K562 (cell line): ENCODE measurements at regions not wholly inside any gene's neighbourhood (a gene's known extent, or its start where the extent isn't known, plus 50 kb on each side); places are given as distances from the start of the nearest gene placed in this dataset.

ENCODE experiments used
- BCLAF1 ChIP-seq, 2 experiments: fragments of 450-650 bp in 1 of 2; IDR thresholded peaks; 2 replicates each; pipeline ENCODE4 v1.6.1; 2011 to 2017; ENCODE audit warnings: low read depth in 2 of 2, antibody characterized with exemption in 1 of 2, borderline replicate concordance in 1 of 2, low read length in 1 of 2, mild to moderate bottlenecking in 1 of 2, mixed read lengths in 1 of 2; ENCODE audit not compliant: control insufficient read depth in 1 of 2
- NCOA1 ChIP-seq: fragments of 450-650 bp; IDR thresholded peaks from 2 replicates; pipeline ENCODE4 v1.6.1; 2016; ENCODE audit warnings: low read depth
- ZNF282 ChIP-seq: sonication (generic); formaldehyde crosslinking; IDR thresholded peaks from 2 replicates; pipeline ENCODE4 v1.8.1; 2023; ENCODE audit warnings: missing genetic modification reagents

GRCh38 chr16:54774768-54775167 lies 155.9 kb upstream of the IRX5 start:
- TF ChIP-seq BCLAF1 (IDR thresholded peaks at IDR 0.05; ENCODE audit: borderline replicate concordance in 1 of 2, control insufficient read depth in 1 of 2, low read depth in 2 of 2, low read length in 1 of 2): no peak
- no peak for TF ChIP-seq NCOA1
- TF ChIP-seq ZNF282 (CRISPR knock-in tag): no peak
